Uterus (tissue), 2 donors: ENCODE measurements at regions not wholly inside any gene's neighbourhood (a gene's known extent, or its start where the extent isn't known, plus 50 kb on each side); places are given as distances from the start of the nearest gene placed in this dataset.

Experiments
- POLR2A ChIP-seq, 2 donors: fragments of 450-650 bp; IDR thresholded peaks; one replicate each; pipeline ENCODE4 v1.6.1; 2016; ENCODE audit warnings: antibody characterized with exemption in 2 of 2, mild to moderate bottlenecking in 1 of 2, moderate library complexity in 1 of 2
- TF ChIP-seq, protein P1 (sequence below), 4 experiments: fragments of 200-600 bp in 2 of 4; fragments of 450-650 bp in 2 of 4; sonication (generic) in 2 of 4; IDR thresholded peaks; one replicate each; pipeline ENCODE4 v1.5.1; 2016 to 2019; ENCODE audit warnings: antibody characterized with exemption in 4 of 4, mild to moderate bottlenecking in 2 of 4, moderate library complexity in 1 of 4

DNA sequence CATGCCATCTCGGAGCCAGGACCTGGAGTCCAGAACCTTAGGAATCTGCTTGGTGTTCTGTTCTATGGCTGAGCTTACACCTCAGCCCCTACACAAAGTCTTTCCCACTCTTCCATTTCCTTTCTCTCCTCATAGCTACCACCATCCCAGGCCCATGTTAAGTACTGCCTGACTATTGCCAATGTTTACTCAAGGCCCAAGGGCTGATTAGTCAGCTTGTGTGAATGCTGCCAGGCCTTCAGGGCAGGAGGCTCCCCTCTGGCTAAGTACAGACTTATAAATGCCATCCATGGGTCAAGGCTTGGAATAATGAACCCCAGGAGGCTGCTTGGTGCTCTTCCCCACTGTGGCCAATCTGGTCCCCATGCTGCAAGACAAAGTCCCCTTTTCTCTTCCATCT is 411.6 kb upstream of the MAGEB18 start:
- TF ChIP-seq, protein P1, sequence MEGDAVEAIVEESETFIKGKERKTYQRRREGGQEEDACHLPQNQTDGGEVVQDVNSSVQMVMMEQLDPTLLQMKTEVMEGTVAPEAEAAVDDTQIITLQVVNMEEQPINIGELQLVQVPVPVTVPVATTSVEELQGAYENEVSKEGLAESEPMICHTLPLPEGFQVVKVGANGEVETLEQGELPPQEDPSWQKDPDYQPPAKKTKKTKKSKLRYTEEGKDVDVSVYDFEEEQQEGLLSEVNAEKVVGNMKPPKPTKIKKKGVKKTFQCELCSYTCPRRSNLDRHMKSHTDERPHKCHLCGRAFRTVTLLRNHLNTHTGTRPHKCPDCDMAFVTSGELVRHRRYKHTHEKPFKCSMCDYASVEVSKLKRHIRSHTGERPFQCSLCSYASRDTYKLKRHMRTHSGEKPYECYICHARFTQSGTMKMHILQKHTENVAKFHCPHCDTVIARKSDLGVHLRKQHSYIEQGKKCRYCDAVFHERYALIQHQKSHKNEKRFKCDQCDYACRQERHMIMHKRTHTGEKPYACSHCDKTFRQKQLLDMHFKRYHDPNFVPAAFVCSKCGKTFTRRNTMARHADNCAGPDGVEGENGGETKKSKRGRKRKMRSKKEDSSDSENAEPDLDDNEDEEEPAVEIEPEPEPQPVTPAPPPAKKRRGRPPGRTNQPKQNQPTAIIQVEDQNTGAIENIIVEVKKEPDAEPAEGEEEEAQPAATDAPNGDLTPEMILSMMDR (IDR thresholded peaks at IDR 0.05) = no peak
- no peak for TF ChIP-seq POLR2A (IDR thresholded peaks at IDR 0.05)
